GM10266 (cell line): ENCODE measurements at regions not wholly inside any gene's neighbourhood (a gene's known extent, or its start where the extent isn't known, plus 50 kb on each side); places are given as distances from the start of the nearest gene placed in this dataset.

Experiments used
- DNase-seq: peaks from one replicate; pipeline ENCODE4 v3.0.0; 2012; ENCODE audit errors: extremely low spot score
- CTCF ChIP-seq: IDR thresholded peaks from 2 replicates; pipeline ENCODE4 v1.5.1; 2012; ENCODE audit warnings: mild to moderate bottlenecking, low read depth; ENCODE audit not compliant: control insufficient read depth, insufficient read depth; ENCODE audit errors: missing control alignments

DNA sequence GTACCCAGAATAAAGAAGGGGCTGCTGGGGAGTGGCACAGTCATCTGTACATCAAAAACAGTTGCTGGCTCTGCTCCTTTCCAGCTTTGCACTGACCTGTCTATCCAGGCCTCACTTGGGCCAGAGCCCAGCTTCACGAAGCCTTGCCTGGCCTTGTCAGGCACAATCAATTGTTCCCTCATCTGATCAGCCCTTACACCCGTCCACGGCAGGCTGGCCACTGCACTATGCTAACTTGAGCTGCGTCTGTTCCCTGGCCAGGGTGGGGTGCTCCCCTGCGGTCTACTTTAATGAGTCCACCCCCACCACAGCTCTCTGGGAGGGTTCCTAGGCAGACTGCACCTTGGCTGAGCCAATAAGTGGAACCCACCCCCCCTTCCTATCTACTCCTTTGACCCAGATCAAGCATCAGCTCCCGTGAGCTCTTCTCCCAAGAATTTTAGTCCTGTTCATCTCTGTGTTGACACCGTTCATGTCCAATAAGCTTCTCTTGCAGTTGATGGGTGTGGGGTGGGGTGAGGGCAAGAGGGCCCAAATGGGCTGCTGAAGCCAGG, 74.3 kb upstream of the MLN start:
- TF ChIP-seq CTCF: no peak
- no peak for DNase-seq

GRCh38 chr6:33875696-33876095, 71.9 kb upstream of the MLN start:
- no peak for DNase-seq
- TF ChIP-seq CTCF: no peak

GRCh38 chr6:33875141-33875581, 71.4 kb upstream of the MLN start:
- TF ChIP-seq CTCF: no peak
- DNase-seq: no peak

DNA sequence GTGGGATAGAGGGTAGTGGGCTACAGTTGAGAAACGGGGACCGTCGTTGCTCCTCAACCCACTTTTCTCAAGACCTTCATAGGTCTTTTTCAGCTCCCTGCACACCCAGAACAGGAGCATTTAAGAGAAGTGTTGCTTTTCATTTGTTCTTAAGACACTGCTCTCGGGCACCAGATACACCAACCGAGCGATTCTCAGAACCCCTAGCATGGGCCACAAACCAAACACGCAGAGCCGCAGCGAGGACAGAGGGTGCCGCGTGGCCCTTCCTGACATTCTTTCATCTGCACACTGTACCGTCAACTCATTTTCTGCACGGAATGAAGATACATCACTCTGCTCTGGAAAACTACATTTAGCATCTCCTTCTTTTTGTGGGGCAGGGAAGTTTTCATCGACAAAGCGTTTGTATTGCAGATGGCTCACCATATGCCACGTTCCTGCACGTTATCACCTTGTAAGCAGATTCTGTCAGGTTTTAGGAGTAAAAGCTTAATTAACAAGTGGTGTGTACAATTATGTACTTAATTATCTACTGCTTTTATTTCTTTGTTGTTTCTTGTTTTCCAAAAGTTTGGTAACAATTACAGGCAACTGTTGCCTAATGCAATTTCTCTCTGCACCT, 70.4 kb upstream of the MLN start:
- TF ChIP-seq CTCF: no peak
- DNase-seq: no peak

DNA sequence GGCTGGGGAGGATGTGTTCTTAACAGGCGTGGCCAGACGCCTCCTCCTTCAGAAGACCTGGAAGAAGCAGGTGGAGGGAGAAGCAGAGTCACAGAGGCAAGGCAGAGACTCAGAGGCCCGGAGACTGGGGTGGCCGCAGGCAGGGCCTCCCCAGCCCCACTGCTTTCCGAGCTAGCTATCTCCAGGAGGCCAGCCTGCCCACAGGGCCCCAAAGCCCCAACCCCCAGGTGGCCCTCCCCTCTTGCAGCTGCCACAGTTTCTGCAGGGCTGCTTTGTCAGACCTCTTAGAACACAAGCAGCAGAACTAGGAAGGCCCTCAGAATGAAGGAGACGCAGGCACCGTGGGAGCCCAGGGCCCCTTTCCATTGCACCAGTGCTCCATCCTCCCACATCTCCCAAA, 69.0 kb upstream of the MLN start:
- no peak for TF ChIP-seq CTCF
- DNase-seq: no peak

DNA sequence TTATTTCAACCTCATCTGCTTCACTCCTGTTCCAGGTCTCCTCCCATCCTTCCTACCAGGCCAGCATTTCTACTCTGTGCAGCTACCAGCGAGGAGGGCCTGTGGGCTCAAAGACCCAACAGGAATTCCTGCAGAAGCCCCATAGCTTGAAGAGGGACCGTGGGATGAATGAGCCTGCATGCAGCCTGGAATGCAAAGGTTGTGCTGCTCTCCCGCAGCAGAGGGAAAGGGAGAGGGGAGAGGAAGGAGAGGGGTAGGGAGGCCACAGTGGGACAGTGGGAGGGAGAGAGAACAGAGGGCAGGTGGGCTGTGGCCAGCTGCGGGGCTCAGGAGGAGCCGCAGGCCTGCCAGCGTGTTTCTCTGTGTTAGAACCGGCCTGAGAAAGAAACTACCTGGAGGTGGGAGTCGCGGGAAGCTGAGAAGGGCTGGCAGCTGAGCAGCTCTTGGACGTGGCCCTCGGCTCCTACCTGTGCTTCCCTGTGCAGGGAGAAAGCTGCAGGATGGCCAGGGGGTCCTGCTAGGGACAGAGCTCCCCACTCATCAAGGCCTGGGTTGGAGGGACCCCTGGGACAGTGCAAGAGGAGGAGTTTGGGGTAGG, 66.1 kb upstream of the MLN start:
- TF ChIP-seq CTCF: no peak
- no peak for DNase-seq

- TF ChIP-seq CTCF: no peak
- DNase-seq: no peak
Observed at GRCh38 chr6:33869121-33869520, 65.3 kb upstream of the MLN start.
